ENCODE measurements at regions not wholly inside any gene's neighbourhood (a gene's known extent, or its start where the extent isn't known, plus 50 kb on each side); places are given as distances from the start of the nearest gene placed in this dataset.

- TF ChIP-seq CTCF (conservative IDR thresholded peaks at IDR 0.05; ENCODE audit: low read length), result no peak
- no peak for TF ChIP-seq EZH2phosphoT487 (IDR thresholded peaks at IDR 0.05; ENCODE audit: borderline replicate concordance)
Observed at GRCh38 chr10:47190802-47191450, 109.1 kb upstream of the GDF10 start.

All from Loucy (cell line).